ENCODE measurements at regions not wholly inside any gene's neighbourhood (a gene's known extent, or its start where the extent isn't known, plus 50 kb on each side); places are given as distances from the start of the nearest gene placed in this dataset.

GRCh38 chr13:40475617-40476016 is 190.8 kb downstream of the FOXO1 start:
- TF ChIP-seq CTCF (conservative IDR thresholded peaks at IDR 0.05; ENCODE audit: low read length), result no peak
- TF ChIP-seq EZH2phosphoT487 (IDR thresholded peaks at IDR 0.05; ENCODE audit: borderline replicate concordance, low read depth, low read length), result no peak
